ENCODE measurements at regions not wholly inside any gene's neighbourhood (a gene's known extent, or its start where the extent isn't known, plus 50 kb on each side); places are given as distances from the start of the nearest gene placed in this dataset.
A peak's percentile ranks its signal among the peaks of the same experiment; 100 is the strongest.

DNA sequence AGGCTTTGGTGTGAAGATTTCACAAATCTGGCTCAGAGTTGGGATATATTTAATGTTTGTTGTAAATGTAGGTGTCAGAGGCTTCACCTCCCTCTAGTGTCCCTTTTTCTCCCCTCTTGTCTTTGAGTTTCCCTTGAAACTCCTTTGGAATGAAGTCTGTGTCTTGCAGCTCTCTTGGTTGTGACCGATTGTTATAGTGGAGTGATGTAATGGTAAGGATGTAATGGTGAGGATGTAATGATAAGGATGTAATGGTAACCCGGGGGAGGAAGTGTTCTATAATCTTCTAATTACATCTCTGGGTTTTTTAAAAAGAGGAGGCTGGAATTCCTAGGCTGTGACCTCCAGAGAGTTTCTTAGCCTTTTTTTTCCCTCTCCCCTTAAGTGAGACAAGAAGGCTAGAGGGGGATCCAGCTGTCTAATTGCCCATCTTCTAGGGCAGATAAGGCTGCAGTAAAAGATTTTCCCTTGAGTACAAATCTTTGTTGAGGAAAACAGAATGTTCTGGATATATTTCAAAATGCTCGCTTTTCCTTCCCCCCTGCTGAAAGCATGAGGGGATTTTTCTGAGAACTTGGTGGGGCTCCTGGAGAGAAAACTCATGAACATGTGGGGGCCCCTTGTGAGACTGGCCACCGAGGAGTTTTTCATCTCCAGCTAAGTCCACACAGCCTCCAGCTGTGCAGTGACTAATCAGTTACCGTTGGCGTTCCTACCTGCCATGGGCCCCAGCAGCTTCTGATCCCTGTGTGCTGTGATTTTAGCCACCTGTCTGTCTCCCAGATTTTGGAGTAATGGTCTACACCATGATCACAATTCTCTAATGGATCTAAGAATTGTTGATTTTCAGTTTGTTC lies 156.7 kb upstream of the PMEPA1 start:
- Histone ChIP-seq H3K4me3 (no peak overlapping the region), H3K27me3 (peaks cover 0 to 16% (median 0%) of the 10 kb centered on the region in 4 donors), H3K27ac (replicated peaks in 1 of 4) (no peak overlapping the region), H3K4me1 (no peaks in the 10 kb centered on the region), H3K9me3 (no peaks in the 10 kb centered on the region), H3K36me3 (no peaks in the 10 kb centered on the region)
- WGBS, result 59% methylated on average over 6 of the region's 6 CpGs
- no peak for TF ChIP-seq EP300 (IDR thresholded peaks at IDR 0.05)
- TF ChIP-seq, protein P1, sequence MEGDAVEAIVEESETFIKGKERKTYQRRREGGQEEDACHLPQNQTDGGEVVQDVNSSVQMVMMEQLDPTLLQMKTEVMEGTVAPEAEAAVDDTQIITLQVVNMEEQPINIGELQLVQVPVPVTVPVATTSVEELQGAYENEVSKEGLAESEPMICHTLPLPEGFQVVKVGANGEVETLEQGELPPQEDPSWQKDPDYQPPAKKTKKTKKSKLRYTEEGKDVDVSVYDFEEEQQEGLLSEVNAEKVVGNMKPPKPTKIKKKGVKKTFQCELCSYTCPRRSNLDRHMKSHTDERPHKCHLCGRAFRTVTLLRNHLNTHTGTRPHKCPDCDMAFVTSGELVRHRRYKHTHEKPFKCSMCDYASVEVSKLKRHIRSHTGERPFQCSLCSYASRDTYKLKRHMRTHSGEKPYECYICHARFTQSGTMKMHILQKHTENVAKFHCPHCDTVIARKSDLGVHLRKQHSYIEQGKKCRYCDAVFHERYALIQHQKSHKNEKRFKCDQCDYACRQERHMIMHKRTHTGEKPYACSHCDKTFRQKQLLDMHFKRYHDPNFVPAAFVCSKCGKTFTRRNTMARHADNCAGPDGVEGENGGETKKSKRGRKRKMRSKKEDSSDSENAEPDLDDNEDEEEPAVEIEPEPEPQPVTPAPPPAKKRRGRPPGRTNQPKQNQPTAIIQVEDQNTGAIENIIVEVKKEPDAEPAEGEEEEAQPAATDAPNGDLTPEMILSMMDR (IDR thresholded peaks at IDR 0.05), result no peak
- no peak for TF ChIP-seq POLR2AphosphoS5 (IDR thresholded peaks at IDR 0.05)
- no peak for TF ChIP-seq POLR2A (IDR thresholded peaks at IDR 0.05; ENCODE audit: low read depth)
- intact Hi-C loops (cut with DNase I), result no loop called here
- DNase-seq (ENCODE audit: extremely low spot score), result peak; percentile 47

DNA sequence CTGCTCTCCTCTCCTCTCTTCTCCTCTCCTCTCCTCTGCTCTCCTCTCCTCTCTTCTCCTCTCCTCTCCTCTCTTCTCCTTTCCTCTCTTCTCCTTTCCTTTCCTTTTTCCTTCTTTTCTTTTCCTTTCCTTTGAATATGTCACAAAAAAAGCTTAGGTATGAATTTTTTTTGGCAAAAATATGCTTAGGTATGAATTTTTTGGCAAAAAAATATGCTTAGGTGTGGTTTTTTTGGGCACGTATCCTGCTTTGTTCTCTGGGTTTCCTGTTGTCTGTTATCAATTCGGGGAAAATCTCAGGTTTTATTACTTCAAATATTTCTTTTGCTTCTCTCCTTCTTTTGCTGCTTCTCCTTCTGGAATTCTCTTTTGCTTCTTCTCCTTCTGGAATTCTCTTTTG lies 155.5 kb upstream of the PMEPA1 start:
- TF ChIP-seq POLR2AphosphoS5 (IDR thresholded peaks at IDR 0.05), result no peak
- TF ChIP-seq, protein P1 (IDR thresholded peaks at IDR 0.05), result no peak
- no peak for TF ChIP-seq POLR2A (IDR thresholded peaks at IDR 0.05; ENCODE audit: low read depth)
- H3K9me3 ChIP-seq, result no peaks in the 10 kb centered on the region
- intact Hi-C loops (cut with DNase I), result no loop called here
- no peaks in the 10 kb centered on the region for H3K4me1 ChIP-seq
- H3K27ac ChIP-seq (replicated peaks in 1 of 4), result no peak overlapping the region
- no peak for DNase-seq (ENCODE audit: extremely low spot score)
- H3K4me3 ChIP-seq, result no peak overlapping the region
- H3K36me3 ChIP-seq, result no peaks in the 10 kb centered on the region
- H3K27me3 ChIP-seq, result peaks cover 0 to 16% (median 0%) of the 10 kb centered on the region in 4 donors
- 43% methylated on average over 2 of the region's 2 CpGs for whole genome bisulfite sequencing

DNA sequence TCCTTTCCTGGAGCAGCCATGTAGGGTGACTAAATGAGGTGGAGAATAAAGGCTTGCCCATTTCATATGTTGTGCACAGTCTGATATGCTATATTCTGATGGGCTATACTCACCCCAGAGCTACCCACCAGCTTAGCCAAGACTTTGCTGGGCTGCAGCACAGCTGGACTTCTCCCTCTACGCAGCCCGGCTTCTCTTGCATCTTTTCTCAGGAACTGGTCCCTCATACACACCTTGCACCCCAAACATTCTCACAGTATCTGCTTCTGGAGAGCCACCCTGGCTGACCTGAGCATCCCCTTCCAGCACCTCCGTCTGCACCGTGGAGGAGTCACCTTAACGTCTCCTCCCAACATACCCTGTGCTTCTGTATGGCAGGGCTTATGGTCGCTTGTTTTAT lies 150.8 kb upstream of the PMEPA1 start:
- H3K27ac ChIP-seq (replicated peaks in 1 of 4), result no peak overlapping the region
- WGBS, result 95% methylated on average over 6 of the region's 6 CpGs
- H3K9me3 ChIP-seq, result no peaks in the 10 kb centered on the region
- no peaks in the 10 kb centered on the region for H3K36me3 ChIP-seq
- H3K4me3 ChIP-seq, result no peak overlapping the region
- peak; percentile 74 for DNase-seq (ENCODE audit: extremely low spot score)
- intact Hi-C loops (cut with DNase I), result no loop called here
- no peaks in the 10 kb centered on the region for H3K27me3 ChIP-seq
- TF ChIP-seq POLR2A (IDR thresholded peaks at IDR 0.05; ENCODE audit: low read depth), result no peak
- TF ChIP-seq EP300 (IDR thresholded peaks at IDR 0.05), result no peak
- no peak for TF ChIP-seq POLR2AphosphoS5 (IDR thresholded peaks at IDR 0.05)
- TF ChIP-seq, protein P1 (IDR thresholded peaks at IDR 0.05), result no peak
- H3K4me1 ChIP-seq, result no peaks in the 10 kb centered on the region

DNA sequence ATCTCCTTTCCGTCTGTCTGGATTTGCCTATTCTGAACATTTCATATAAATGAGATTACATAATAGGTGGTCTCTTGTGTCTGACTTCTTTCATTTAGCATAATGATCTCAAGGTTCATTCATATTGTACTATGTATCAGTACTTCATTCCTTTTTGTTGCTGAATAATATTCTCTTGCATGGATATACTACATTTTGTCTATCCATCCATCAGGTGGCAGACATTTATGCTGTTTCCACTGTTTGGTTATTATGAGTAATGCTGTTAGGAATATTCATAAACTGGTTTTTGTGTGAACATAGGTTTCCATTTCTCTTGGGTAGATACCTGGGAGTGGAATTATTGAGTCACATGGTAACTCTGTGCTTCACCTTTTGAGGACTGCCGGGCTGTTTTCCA lies 148.2 kb upstream of the PMEPA1 start:
- Histone ChIP-seq H3K9me3 (no peaks in the 10 kb centered on the region), H3K27ac (replicated peaks in 1 of 4) (no peak overlapping the region), H3K4me1 (no peaks in the 10 kb centered on the region), H3K4me3 (no peak overlapping the region), H3K27me3 (no peaks in the 10 kb centered on the region), H3K36me3 (no peaks in the 10 kb centered on the region)
- intact Hi-C loops (cut with DNase I), result no loop called here
- 98% methylated on average over 2 of the region's 2 CpGs for WGBS
- no peak for TF ChIP-seq EP300 (IDR thresholded peaks at IDR 0.05)
- TF ChIP-seq POLR2A (IDR thresholded peaks at IDR 0.05; ENCODE audit: low read depth), result no peak
- TF ChIP-seq, protein P1 (IDR thresholded peaks at IDR 0.05), result no peak
- DNase-seq (ENCODE audit: extremely low spot score), result no peak

DNA sequence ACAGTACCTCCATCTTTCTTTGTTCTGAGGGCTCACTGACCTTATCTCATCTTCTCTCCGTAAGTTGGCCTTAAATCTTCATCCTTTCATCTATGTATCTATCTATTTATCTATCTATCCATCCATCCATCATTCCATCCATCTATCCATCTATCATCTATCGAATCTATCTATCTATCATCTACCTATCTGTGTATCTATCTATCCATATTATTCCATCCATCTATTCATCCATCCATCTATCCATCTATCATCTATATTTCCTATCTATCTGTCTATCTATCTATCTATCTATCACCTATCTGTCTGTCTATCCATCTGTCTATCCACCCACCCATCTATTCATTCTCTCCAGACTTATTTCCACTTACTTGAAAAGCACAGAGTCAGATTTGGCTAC lies 147.3 kb upstream of the PMEPA1 start:
- intact Hi-C loops (cut with DNase I), result no loop called here
- Histone ChIP-seq H3K36me3 (no peaks in the 10 kb centered on the region), H3K9me3 (no peaks in the 10 kb centered on the region), H3K4me3 (no peak overlapping the region), H3K27ac (replicated peaks in 1 of 4) (no peak overlapping the region), H3K4me1 (no peaks in the 10 kb centered on the region), H3K27me3 (no peaks in the 10 kb centered on the region)
- TF ChIP-seq EP300 (IDR thresholded peaks at IDR 0.05), result no peak
- no peak for TF ChIP-seq POLR2A (IDR thresholded peaks at IDR 0.05; ENCODE audit: low read depth)
- no peak for TF ChIP-seq POLR2AphosphoS5 (IDR thresholded peaks at IDR 0.05)
- TF ChIP-seq, protein P1 (IDR thresholded peaks at IDR 0.05), result no peak
- WGBS, result 98% methylated on average over 2 of the region's 2 CpGs
- no peak for DNase-seq (ENCODE audit: extremely low spot score)
